Dermis microvascular lymphatic vessel endothelial cell (primary cell): ENCODE measurements at regions not wholly inside any gene's neighbourhood (a gene's known extent, or its start where the extent isn't known, plus 50 kb on each side); places are given as distances from the start of the nearest gene placed in this dataset.
"Not testable (repeated sequence)": the region's sequence is repeated elsewhere in the genome, so short reads cannot be mapped to it uniquely, and the experiment has no call there.

Experiments used
- DNase-seq, 2 donors: peaks; one replicate each; pipeline versions ENCODE4 v3.0.0 to v3.0.0-alpha.2; 2010; ENCODE audit warnings: low read depth in 2 of 2

- DNase-seq = not testable (repeated sequence)
Measured at GRCh38 chr21:31819692-31820091, 53.1 kb upstream of the HUNK start.

GRCh38 chr21:31814356-31814755 lies 58.5 kb upstream of the HUNK start:
- not testable (repeated sequence) for DNase-seq

GRCh38 chr21:31813862-31814261 lies 59.0 kb upstream of the HUNK start:
- DNase-seq = no peak

- no peak for DNase-seq
Measured at GRCh38 chr21:31804008-31804394, 68.8 kb upstream of the HUNK start.

- DNase-seq = no peak
Measured at GRCh38 chr21:31803039-31804007, 69.5 kb upstream of the HUNK start.

- DNase-seq = no peak
Measured at GRCh38 chr21:31802331-31802730, 70.4 kb upstream of the SCAF4 start.

GRCh38 chr21:31801551-31802219 lies 69.8 kb upstream of the SCAF4 start:
- no peak for DNase-seq

GRCh38 chr21:31798842-31799704 lies 67.2 kb upstream of the SCAF4 start:
- no peak for DNase-seq

GRCh38 chr21:31795992-31796391 lies 64.1 kb upstream of the SCAF4 start:
- no peak for DNase-seq

- DNase-seq = not testable (repeated sequence)
Measured at GRCh38 chr21:31790420-31790819, 58.5 kb upstream of the SCAF4 start.

- no peak for DNase-seq
Measured at GRCh38 chr21:31788581-31788980, 56.7 kb upstream of the SCAF4 start.

- DNase-seq = not testable (repeated sequence)
Measured at GRCh38 chr21:31787691-31788090, 55.8 kb upstream of the SCAF4 start.

GRCh38 chr21:31786164-31786920 lies 54.4 kb upstream of the SCAF4 start:
- DNase-seq = no peak

- DNase-seq = peak; percentile 34 to 77
Measured at GRCh38 chr21:31785237-31786163, 53.6 kb upstream of the SCAF4 start.

GRCh38 chr21:31781737-31782136 lies 49.8 kb upstream of the SCAF4 start:
- DNase-seq = no peak
